PC-3 (cell line): ENCODE measurements at regions not wholly inside any gene's neighbourhood (a gene's known extent, or its start where the extent isn't known, plus 50 kb on each side); places are given as distances from the start of the nearest gene placed in this dataset.

Experiments
- ATAC-seq: fragments of 200-7000 bp; cut with Tn5 transposase; 2 replicates; pipeline ENCODE4 v1.9.1; 2020; ENCODE audit warnings: mild to moderate bottlenecking, moderate library complexity
- BruUV-seq: library from RNA; stranded (reverse); fragments of 400-500 nt; replicated peaks from 2 replicates; lab custom pipeline; 2021; lab: Mats Ljungman, UMichigan
- CTCF ChIA-PET: fragments of 300-600 bp; sonication (Branson Sonifier 250); formaldehyde crosslinking; loops from one replicate; lab custom pipeline; 2022; ENCODE audit warnings: antibody characterized with exemption; lab: Charles Lee
- POLR2A ChIA-PET: fragments of 300-600 bp; sonication (Branson Sonifier 250); formaldehyde crosslinking; loops from one replicate; lab custom pipeline; 2022; ENCODE audit warnings: antibody characterized with exemption; ENCODE audit not compliant: unreplicated experiment; lab: Charles Lee
- DNase-seq: peaks from one replicate; pipeline ENCODE4 v3.0.0-alpha.2; 2015
- H2AFZ ChIP-seq: fragments of 300-600 bp; sonication (generic); 2 replicates; pipeline ENCODE4 v1.6.0; 2016; ENCODE audit warnings: antibody characterized with exemption, low read length
- H3F3A ChIP-seq: fragments of 300-600 bp; sonication (generic); one replicate; pipeline ENCODE4 v1.6.0; 2017; ENCODE audit warnings: antibody characterized with exemption, low read length, control low read depth, mild to moderate bottlenecking; ENCODE audit not compliant: unreplicated experiment
- H3K27ac ChIP-seq: fragments of 300-600 bp; sonication (generic); 2 replicates; pipeline ENCODE4 v1.5.1; 2016; ENCODE audit warnings: mild to moderate bottlenecking, low read length
- H3K27me3 ChIP-seq: fragments of 300-600 bp; sonication (generic); 2 replicates; pipeline ENCODE4 v1.6.1; 2016; ENCODE audit warnings: low read length, mixed read lengths
- H3K36me3 ChIP-seq: fragments of 300-600 bp; sonication (generic); 2 replicates; pipeline ENCODE4 v1.6.1; 2016; ENCODE audit warnings: low read depth, mixed run types, low read length, mixed read lengths
- H3K4me1 ChIP-seq: fragments of 300-600 bp; sonication (generic); 2 replicates; pipeline ENCODE4 v1.5.1; 2016; ENCODE audit warnings: low read length; ENCODE audit not compliant: insufficient read depth
- H3K4me2 ChIP-seq: fragments of 300-600 bp; sonication (generic); 2 replicates; pipeline ENCODE4 v1.6.0; 2016; ENCODE audit warnings: low read length
- H3K4me3 ChIP-seq: fragments of 300-600 bp; sonication (generic); 2 replicates; pipeline ENCODE4 v1.5.1; 2016; ENCODE audit warnings: mild to moderate bottlenecking, low read length, mixed read lengths
- H3K79me2 ChIP-seq: fragments of 300-600 bp; sonication (generic); 2 replicates; pipeline ENCODE4 v1.6.1; 2017; ENCODE audit warnings: low read length, mixed read lengths
- H3K9ac ChIP-seq: fragments of 300-600 bp; sonication (generic); 2 replicates; pipeline ENCODE4 v1.6.0; 2016; ENCODE audit warnings: mild to moderate bottlenecking, low read length
- H3K9me2 ChIP-seq: fragments of 300-600 bp; sonication (generic); replicated peaks from 2 replicates; pipeline ENCODE4 v1.6.1; 2016; ENCODE audit warnings: mixed run types, low read length, mixed read lengths
- H3K9me3 ChIP-seq: fragments of 300-600 bp; sonication (generic); 2 replicates; pipeline ENCODE4 v1.6.1; 2016; ENCODE audit warnings: low read length, mixed read lengths
- H4K20me1 ChIP-seq: fragments of 300-600 bp; sonication (generic); 2 replicates; pipeline ENCODE4 v1.6.1; 2016; ENCODE audit warnings: low read length, mixed read lengths
- EZH2 ChIP-seq: fragments of 300-600 bp; sonication (generic); IDR thresholded peaks from one replicate; pipeline ENCODE4 v1.6.1; 2017; ENCODE audit warnings: antibody characterized with exemption, mild to moderate bottlenecking, low read length; ENCODE audit not compliant: unreplicated experiment
- EZH2phosphoT487 ChIP-seq: fragments of 300-600 bp; sonication (generic); IDR thresholded peaks from 2 replicates; pipeline ENCODE4 v1.6.1; 2018; ENCODE audit warnings: mild to moderate bottlenecking, antibody characterized with exemption, low read length, borderline replicate concordance
- intact Hi-C: fragments of 100-400 bp; cut with micrococcal nuclease; formaldehyde crosslinking; loops from 2 replicates; pipeline ENCODE4 v1.9.0; 2023
- TF ChIP-seq, protein P1 (sequence below): fragments of 300-600 bp; sonication (generic); conservative IDR thresholded peaks from 2 replicates; pipeline ENCODE4 v1.5.1; 2017; ENCODE audit warnings: antibody characterized with exemption, low read depth, mild to moderate bottlenecking, low read length

DNA sequence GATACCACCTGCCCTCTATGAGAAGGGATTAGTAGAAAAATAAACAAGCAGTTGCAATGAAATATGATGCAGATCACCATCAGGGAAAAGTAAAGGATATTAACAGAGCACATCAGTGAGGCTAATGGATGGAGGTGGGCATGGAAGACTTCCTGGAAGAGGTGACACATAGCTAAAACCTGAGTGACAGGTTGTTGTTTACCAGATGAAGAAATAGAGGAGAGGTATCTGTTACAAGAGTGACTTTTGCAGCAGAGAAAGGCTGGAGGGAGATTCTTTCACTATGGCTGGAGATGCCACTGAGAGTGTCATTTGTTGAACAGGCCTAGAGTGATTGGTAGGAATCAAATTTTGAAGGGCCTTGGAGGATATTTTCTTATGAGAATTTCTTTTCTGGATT, 646.2 kb downstream of the GATA3 start:
- BruUV-seq, result no TSS peak
- no peak overlapping the region for H3K9ac ChIP-seq
- H3K4me1 ChIP-seq, result peaks cover 13% of the 10 kb centered on the region
- no peak overlapping the region for H2AFZ ChIP-seq
- no peak overlapping the region for H3K4me2 ChIP-seq
- no peak overlapping the region for H3K4me3 ChIP-seq
- no peaks in the 10 kb centered on the region for H3F3A ChIP-seq
- no peaks in the 10 kb centered on the region for H3K9me2 ChIP-seq
- TF ChIP-seq EZH2 (no peak), EZH2phosphoT487 (no peak)
- TF ChIP-seq, protein P1, sequence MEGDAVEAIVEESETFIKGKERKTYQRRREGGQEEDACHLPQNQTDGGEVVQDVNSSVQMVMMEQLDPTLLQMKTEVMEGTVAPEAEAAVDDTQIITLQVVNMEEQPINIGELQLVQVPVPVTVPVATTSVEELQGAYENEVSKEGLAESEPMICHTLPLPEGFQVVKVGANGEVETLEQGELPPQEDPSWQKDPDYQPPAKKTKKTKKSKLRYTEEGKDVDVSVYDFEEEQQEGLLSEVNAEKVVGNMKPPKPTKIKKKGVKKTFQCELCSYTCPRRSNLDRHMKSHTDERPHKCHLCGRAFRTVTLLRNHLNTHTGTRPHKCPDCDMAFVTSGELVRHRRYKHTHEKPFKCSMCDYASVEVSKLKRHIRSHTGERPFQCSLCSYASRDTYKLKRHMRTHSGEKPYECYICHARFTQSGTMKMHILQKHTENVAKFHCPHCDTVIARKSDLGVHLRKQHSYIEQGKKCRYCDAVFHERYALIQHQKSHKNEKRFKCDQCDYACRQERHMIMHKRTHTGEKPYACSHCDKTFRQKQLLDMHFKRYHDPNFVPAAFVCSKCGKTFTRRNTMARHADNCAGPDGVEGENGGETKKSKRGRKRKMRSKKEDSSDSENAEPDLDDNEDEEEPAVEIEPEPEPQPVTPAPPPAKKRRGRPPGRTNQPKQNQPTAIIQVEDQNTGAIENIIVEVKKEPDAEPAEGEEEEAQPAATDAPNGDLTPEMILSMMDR, result no peak
- H4K20me1 ChIP-seq, result no peaks in the 10 kb centered on the region
- intact Hi-C loops, result no loop called here
- H3K9me3 ChIP-seq, result no peaks in the 10 kb centered on the region
- no peaks in the 10 kb centered on the region for H3K36me3 ChIP-seq
- ATAC-seq (no peak), DNase-seq (no peak)
- no peaks in the 10 kb centered on the region for H3K27me3 ChIP-seq
- H3K79me2 ChIP-seq, result no peaks in the 10 kb centered on the region
- no peak overlapping the region for H3K27ac ChIP-seq
- ChIA-PET CTCF (no interaction called here), POLR2A (no interaction called here)

DNA sequence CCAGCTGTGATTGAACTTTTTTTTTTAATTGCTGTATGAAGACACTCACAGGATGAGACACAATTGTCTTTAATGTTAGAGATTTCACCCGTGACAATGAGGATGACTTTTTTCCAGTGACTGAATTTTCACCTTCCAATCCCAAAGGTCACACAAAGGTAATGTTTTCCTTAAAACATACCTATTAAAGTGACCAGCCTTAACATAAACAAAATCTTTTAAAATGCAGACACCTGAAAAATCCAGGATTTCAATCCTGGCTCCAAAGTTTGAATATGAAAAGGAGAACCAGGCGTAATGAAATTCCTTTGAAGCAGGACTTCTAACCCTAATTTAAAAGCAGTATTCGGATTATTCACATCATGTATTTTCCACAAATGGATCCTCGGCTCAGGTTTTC, 647.7 kb downstream of the GATA3 start:
- Histone ChIP-seq H3F3A (no peaks in the 10 kb centered on the region), H3K36me3 (no peaks in the 10 kb centered on the region), H3K27ac (peak overlapping the region; percentile 85), H3K9ac (peak overlapping the region; percentile 27; the same call in 1 of the 2 replicates), H3K9me2 (no peaks in the 10 kb centered on the region), H3K9me3 (no peaks in the 10 kb centered on the region), H3K4me2 (peak overlapping the region; percentile 44), H3K27me3 (no peaks in the 10 kb centered on the region), H3K79me2 (no peaks in the 10 kb centered on the region), H2AFZ (no peak overlapping the region), H3K4me3 (no peak overlapping the region), H3K4me1 (peaks cover 19% of the 10 kb centered on the region), H4K20me1 (no peaks in the 10 kb centered on the region)
- ChIA-PET POLR2A (no interaction called here), CTCF (no interaction called here)
- BruUV-seq, result no TSS peak
- TF ChIP-seq, protein P1, result no peak
- ATAC-seq (no peak), DNase-seq (no peak)
- intact Hi-C loops, result no loop called here

DNA sequence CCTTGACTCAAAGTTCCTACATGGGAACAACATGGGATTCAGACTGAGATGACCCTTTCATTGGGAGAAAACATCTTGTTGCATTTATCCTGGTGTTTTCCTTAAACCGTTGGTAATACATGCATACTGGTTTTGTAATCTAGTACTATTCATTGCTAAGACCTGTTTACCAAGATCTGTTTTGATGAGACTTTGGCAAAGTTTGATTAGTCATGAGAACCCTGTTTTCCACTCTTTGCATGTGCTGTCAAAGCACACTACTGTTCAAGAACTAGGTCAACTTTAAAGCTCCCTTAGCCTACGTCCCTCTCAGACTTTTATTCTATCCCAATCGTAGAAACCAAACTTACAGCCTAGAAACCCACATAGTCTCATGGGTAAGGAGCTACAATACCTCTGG, 650.9 kb downstream of the GATA3 start:
- no peak for ATAC-seq
- peaks cover 19% of the 10 kb centered on the region for H3K4me1 ChIP-seq
- ChIA-PET CTCF (no interaction called here), POLR2A (no interaction called here)
- H3F3A ChIP-seq, result no peaks in the 10 kb centered on the region
- H3K9ac ChIP-seq, result no peak overlapping the region
- no peak overlapping the region for H2AFZ ChIP-seq
- BruUV-seq, result no TSS peak
- no peaks in the 10 kb centered on the region for H4K20me1 ChIP-seq
- no peaks in the 10 kb centered on the region for H3K9me3 ChIP-seq
- no peak overlapping the region for H3K27ac ChIP-seq
- intact Hi-C loops, result no loop called here
- no peak overlapping the region for H3K4me3 ChIP-seq
- H3K36me3 ChIP-seq, result no peaks in the 10 kb centered on the region
- H3K79me2 ChIP-seq, result no peaks in the 10 kb centered on the region
- H3K4me2 ChIP-seq, result no peak overlapping the region
- peak; percentile 6 for DNase-seq
- H3K27me3 ChIP-seq, result no peaks in the 10 kb centered on the region
- no peaks in the 10 kb centered on the region for H3K9me2 ChIP-seq
- TF ChIP-seq EZH2phosphoT487, result no peak
- TF ChIP-seq, protein P1, result no peak
- TF ChIP-seq EZH2, result no peak
